PC-3 (cell line): ENCODE measurements at regions not wholly inside any gene's neighbourhood (a gene's known extent, or its start where the extent isn't known, plus 50 kb on each side); places are given as distances from the start of the nearest gene placed in this dataset.

Experiments
- ATAC-seq: fragments of 200-7000 bp; cut with Tn5 transposase; 2 replicates; pipeline ENCODE4 v1.9.1; 2020; ENCODE audit warnings: mild to moderate bottlenecking, moderate library complexity
- BruUV-seq: library from RNA; stranded (reverse); fragments of 400-500 nt; replicated peaks from 2 replicates; lab custom pipeline; 2021; lab: Mats Ljungman, UMichigan
- CTCF ChIA-PET: fragments of 300-600 bp; sonication (Branson Sonifier 250); formaldehyde crosslinking; loops from one replicate; lab custom pipeline; 2022; ENCODE audit warnings: antibody characterized with exemption; lab: Charles Lee
- POLR2A ChIA-PET: fragments of 300-600 bp; sonication (Branson Sonifier 250); formaldehyde crosslinking; loops from one replicate; lab custom pipeline; 2022; ENCODE audit warnings: antibody characterized with exemption; ENCODE audit not compliant: unreplicated experiment; lab: Charles Lee
- DNase-seq: peaks from one replicate; pipeline ENCODE4 v3.0.0-alpha.2; 2015
- H2AFZ ChIP-seq: fragments of 300-600 bp; sonication (generic); 2 replicates; pipeline ENCODE4 v1.6.0; 2016; ENCODE audit warnings: antibody characterized with exemption, low read length
- H3F3A ChIP-seq: fragments of 300-600 bp; sonication (generic); one replicate; pipeline ENCODE4 v1.6.0; 2017; ENCODE audit warnings: antibody characterized with exemption, low read length, control low read depth, mild to moderate bottlenecking; ENCODE audit not compliant: unreplicated experiment
- H3K27ac ChIP-seq: fragments of 300-600 bp; sonication (generic); 2 replicates; pipeline ENCODE4 v1.5.1; 2016; ENCODE audit warnings: mild to moderate bottlenecking, low read length
- H3K27me3 ChIP-seq: fragments of 300-600 bp; sonication (generic); 2 replicates; pipeline ENCODE4 v1.6.1; 2016; ENCODE audit warnings: low read length, mixed read lengths
- H3K36me3 ChIP-seq: fragments of 300-600 bp; sonication (generic); 2 replicates; pipeline ENCODE4 v1.6.1; 2016; ENCODE audit warnings: low read depth, mixed run types, low read length, mixed read lengths
- H3K4me1 ChIP-seq: fragments of 300-600 bp; sonication (generic); 2 replicates; pipeline ENCODE4 v1.5.1; 2016; ENCODE audit warnings: low read length; ENCODE audit not compliant: insufficient read depth
- H3K4me2 ChIP-seq: fragments of 300-600 bp; sonication (generic); 2 replicates; pipeline ENCODE4 v1.6.0; 2016; ENCODE audit warnings: low read length
- H3K4me3 ChIP-seq: fragments of 300-600 bp; sonication (generic); 2 replicates; pipeline ENCODE4 v1.5.1; 2016; ENCODE audit warnings: mild to moderate bottlenecking, low read length, mixed read lengths
- H3K79me2 ChIP-seq: fragments of 300-600 bp; sonication (generic); 2 replicates; pipeline ENCODE4 v1.6.1; 2017; ENCODE audit warnings: low read length, mixed read lengths
- H3K9ac ChIP-seq: fragments of 300-600 bp; sonication (generic); 2 replicates; pipeline ENCODE4 v1.6.0; 2016; ENCODE audit warnings: mild to moderate bottlenecking, low read length
- H3K9me2 ChIP-seq: fragments of 300-600 bp; sonication (generic); replicated peaks from 2 replicates; pipeline ENCODE4 v1.6.1; 2016; ENCODE audit warnings: mixed run types, low read length, mixed read lengths
- H3K9me3 ChIP-seq: fragments of 300-600 bp; sonication (generic); 2 replicates; pipeline ENCODE4 v1.6.1; 2016; ENCODE audit warnings: low read length, mixed read lengths
- H4K20me1 ChIP-seq: fragments of 300-600 bp; sonication (generic); 2 replicates; pipeline ENCODE4 v1.6.1; 2016; ENCODE audit warnings: low read length, mixed read lengths
- CTCF ChIP-seq: fragments of 300-600 bp; sonication (generic); conservative IDR thresholded peaks from 2 replicates; pipeline ENCODE4 v1.5.1; 2017; ENCODE audit warnings: antibody characterized with exemption, low read depth, mild to moderate bottlenecking, low read length
- EZH2 ChIP-seq: fragments of 300-600 bp; sonication (generic); IDR thresholded peaks from one replicate; pipeline ENCODE4 v1.6.1; 2017; ENCODE audit warnings: antibody characterized with exemption, mild to moderate bottlenecking, low read length; ENCODE audit not compliant: unreplicated experiment
- EZH2phosphoT487 ChIP-seq: fragments of 300-600 bp; sonication (generic); IDR thresholded peaks from 2 replicates; pipeline ENCODE4 v1.6.1; 2018; ENCODE audit warnings: mild to moderate bottlenecking, antibody characterized with exemption, low read length, borderline replicate concordance
- intact Hi-C: fragments of 100-400 bp; cut with micrococcal nuclease; formaldehyde crosslinking; loops from 2 replicates; pipeline ENCODE4 v1.9.0; 2023

GRCh38 chr6:88360203-88360797 lies 194.2 kb upstream of the CNR1 start:
- Histone ChIP-seq H3K9me3 (no peaks in the 10 kb centered on the region), H3K4me2 (peak overlapping the region; percentile 44; the same call in 1 of the 2 replicates), H3K79me2 (no peaks in the 10 kb centered on the region), H3K9ac (no peak overlapping the region), H3K4me1 (peaks cover 15% of the 10 kb centered on the region), H3K27me3 (no peaks in the 10 kb centered on the region), H3K4me3 (no peak overlapping the region), H3K9me2 (no peaks in the 10 kb centered on the region), H3F3A (no peaks in the 10 kb centered on the region), H3K36me3 (no peaks in the 10 kb centered on the region), H4K20me1 (no peaks in the 10 kb centered on the region), H2AFZ (no peak overlapping the region), H3K27ac (no peak overlapping the region)
- CTCF ChIA-PET = no interaction called here
- no peak; the same call in 1 of the 2 replicates for ATAC-seq
- intact Hi-C loops = no loop called here
- DNase-seq = peak; percentile 58
- POLR2A ChIA-PET = no interaction called here
- TF ChIP-seq CTCF (no peak), EZH2 (no peak), EZH2phosphoT487 (no peak)
- BruUV-seq = no TSS peak

GRCh38 chr6:88359530-88360202 lies 193.5 kb upstream of the CNR1 start:
- intact Hi-C loops = no loop called here
- H3F3A ChIP-seq = no peaks in the 10 kb centered on the region
- H3K4me2 ChIP-seq = peak overlapping the region; percentile 44; the same call in 1 of the 2 replicates
- TF ChIP-seq EZH2phosphoT487 (no peak), CTCF (no peak), EZH2 (no peak)
- no peak overlapping the region for H3K4me3 ChIP-seq
- H3K9me3 ChIP-seq = no peaks in the 10 kb centered on the region
- ChIA-PET CTCF (no interaction called here), POLR2A (no interaction called here)
- BruUV-seq = no TSS peak
- no peaks in the 10 kb centered on the region for H3K27me3 ChIP-seq
- no peaks in the 10 kb centered on the region for H3K79me2 ChIP-seq
- no peaks in the 10 kb centered on the region for H3K9me2 ChIP-seq
- H2AFZ ChIP-seq = no peak overlapping the region
- DNase-seq (no peak), ATAC-seq (no peak)
- H4K20me1 ChIP-seq = no peaks in the 10 kb centered on the region
- no peak overlapping the region for H3K27ac ChIP-seq
- peaks cover 15% of the 10 kb centered on the region for H3K4me1 ChIP-seq
- no peak overlapping the region for H3K9ac ChIP-seq
- H3K36me3 ChIP-seq = no peaks in the 10 kb centered on the region

- ATAC-seq (no peak), DNase-seq (no peak)
- Histone ChIP-seq H3K9me2 (no peaks in the 10 kb centered on the region), H3K9me3 (no peaks in the 10 kb centered on the region), H3K36me3 (no peaks in the 10 kb centered on the region), H3K4me2 (no peak overlapping the region), H3F3A (no peaks in the 10 kb centered on the region), H3K9ac (no peak overlapping the region), H3K79me2 (no peaks in the 10 kb centered on the region), H4K20me1 (no peaks in the 10 kb centered on the region), H3K4me1 (peaks cover 15% of the 10 kb centered on the region), H3K27me3 (no peaks in the 10 kb centered on the region), H2AFZ (no peak overlapping the region), H3K4me3 (no peak overlapping the region), H3K27ac (no peak overlapping the region)
- intact Hi-C loops = no loop called here
- TF ChIP-seq EZH2 (no peak), EZH2phosphoT487 (no peak), CTCF (no peak)
- no TSS peak for BruUV-seq
- POLR2A ChIA-PET = no interaction called here
- CTCF ChIA-PET = no interaction called here
Measured at GRCh38 chr6:88358846-88359245, 192.7 kb upstream of the CNR1 start.
